Peyer's patch (tissue), 4 donors: ENCODE measurements at regions not wholly inside any gene's neighbourhood (a gene's known extent, or its start where the extent isn't known, plus 50 kb on each side); places are given as distances from the start of the nearest gene placed in this dataset.

Experiments used
- DNase-seq, 3 donors: peaks; one replicate each; pipeline ENCODE4 v3.0.0-alpha.2; 2017 to 2019
- H3K27ac ChIP-seq, 4 donors: fragments of 200-600 bp; sonication (generic); one replicate each; pipeline ENCODE4 v1.5.1; 2016 to 2019
- H3K27me3 ChIP-seq, 2 donors: fragments of 200-600 bp; sonication (generic); one replicate each; pipeline ENCODE4 v1.5.1; 2019
- H3K36me3 ChIP-seq, 3 donors: fragments of 200-600 bp; sonication (generic); one replicate each; pipeline ENCODE4 v1.5.1; 2016 to 2019
- H3K4me1 ChIP-seq, 4 donors: fragments of 200-600 bp; sonication (generic); one replicate each; pipeline ENCODE4 v1.5.1; 2016 to 2019
- H3K4me3 ChIP-seq, 4 donors: fragments of 200-600 bp; sonication (generic); 1 replicate in 3 of 4; 2 replicates in 1 of 4; pipeline ENCODE4 v1.5.1; 2016 to 2019; ENCODE audit warnings: mild to moderate bottlenecking in 1 of 4
- H3K9me3 ChIP-seq, 4 donors: fragments of 200-600 bp; sonication (generic); one replicate each; pipeline ENCODE4 v1.5.1; 2016 to 2019; ENCODE audit warnings: mild to moderate bottlenecking in 1 of 4
- POLR2A ChIP-seq, 2 donors: fragments of 450-650 bp; IDR thresholded peaks; one replicate each; pipeline ENCODE4 v1.5.1; 2017; ENCODE audit warnings: antibody characterized with exemption in 2 of 2, mild to moderate bottlenecking in 2 of 2, moderate library complexity in 2 of 2
- TF ChIP-seq, protein P1 (sequence below), 6 experiments: fragments of 450-650 bp in 4 of 6; fragments of 200-600 bp in 2 of 6; sonication (generic) in 1 of 6; IDR thresholded peaks; one replicate each; pipeline ENCODE4 v1.5.1; 2017 to 2019; ENCODE audit warnings: antibody characterized with exemption in 6 of 6, mild to moderate bottlenecking in 3 of 6, moderate library complexity in 1 of 6

DNA sequence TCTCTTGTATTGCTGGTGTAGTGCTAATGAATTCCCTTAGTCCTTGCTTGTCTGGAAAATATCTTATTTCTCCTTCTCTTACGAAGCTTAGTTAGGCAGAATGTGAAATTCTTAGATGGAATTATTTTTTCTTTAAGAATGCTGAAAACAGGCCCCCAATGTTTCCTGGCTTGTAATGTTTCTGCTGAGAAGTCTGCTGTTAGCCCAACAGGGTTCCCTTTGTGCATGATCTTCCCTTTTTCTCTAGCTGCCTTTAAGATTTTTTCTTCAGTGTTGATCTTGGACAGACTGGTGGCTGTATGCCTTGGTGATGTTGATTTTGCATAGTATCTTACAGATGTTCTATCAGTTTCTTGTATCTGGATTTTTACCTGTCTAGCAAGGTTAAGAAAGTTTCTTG is 191.3 kb upstream of the DMRTA1 start:
- no peaks in the 10 kb centered on the region for H3K36me3 ChIP-seq
- H3K4me3 ChIP-seq: no peak overlapping the region
- H3K27me3 ChIP-seq: no peaks in the 10 kb centered on the region
- H3K9me3 ChIP-seq: peaks cover 0 to 9% (median 4%) of the 10 kb centered on the region in 4 donors
- TF ChIP-seq, protein P1, sequence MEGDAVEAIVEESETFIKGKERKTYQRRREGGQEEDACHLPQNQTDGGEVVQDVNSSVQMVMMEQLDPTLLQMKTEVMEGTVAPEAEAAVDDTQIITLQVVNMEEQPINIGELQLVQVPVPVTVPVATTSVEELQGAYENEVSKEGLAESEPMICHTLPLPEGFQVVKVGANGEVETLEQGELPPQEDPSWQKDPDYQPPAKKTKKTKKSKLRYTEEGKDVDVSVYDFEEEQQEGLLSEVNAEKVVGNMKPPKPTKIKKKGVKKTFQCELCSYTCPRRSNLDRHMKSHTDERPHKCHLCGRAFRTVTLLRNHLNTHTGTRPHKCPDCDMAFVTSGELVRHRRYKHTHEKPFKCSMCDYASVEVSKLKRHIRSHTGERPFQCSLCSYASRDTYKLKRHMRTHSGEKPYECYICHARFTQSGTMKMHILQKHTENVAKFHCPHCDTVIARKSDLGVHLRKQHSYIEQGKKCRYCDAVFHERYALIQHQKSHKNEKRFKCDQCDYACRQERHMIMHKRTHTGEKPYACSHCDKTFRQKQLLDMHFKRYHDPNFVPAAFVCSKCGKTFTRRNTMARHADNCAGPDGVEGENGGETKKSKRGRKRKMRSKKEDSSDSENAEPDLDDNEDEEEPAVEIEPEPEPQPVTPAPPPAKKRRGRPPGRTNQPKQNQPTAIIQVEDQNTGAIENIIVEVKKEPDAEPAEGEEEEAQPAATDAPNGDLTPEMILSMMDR (IDR thresholded peaks at IDR 0.05): no peak
- TF ChIP-seq POLR2A (IDR thresholded peaks at IDR 0.05): no peak
- H3K4me1 ChIP-seq: no peaks in the 10 kb centered on the region
- no peak overlapping the region for H3K27ac ChIP-seq
- DNase-seq: no peak

GRCh38 chr9:22256381-22256780 is 190.2 kb upstream of the DMRTA1 start:
- Histone ChIP-seq H3K36me3 (no peaks in the 10 kb centered on the region), H3K4me1 (no peaks in the 10 kb centered on the region), H3K9me3 (peaks cover 0 to 4% (median 2%) of the 10 kb centered on the region in 4 donors), H3K4me3 (no peak overlapping the region), H3K27ac (no peak overlapping the region), H3K27me3 (no peaks in the 10 kb centered on the region)
- DNase-seq: no peak
- no peak for TF ChIP-seq POLR2A (IDR thresholded peaks at IDR 0.05)
- TF ChIP-seq, protein P1 (IDR thresholded peaks at IDR 0.05): no peak

DNA sequence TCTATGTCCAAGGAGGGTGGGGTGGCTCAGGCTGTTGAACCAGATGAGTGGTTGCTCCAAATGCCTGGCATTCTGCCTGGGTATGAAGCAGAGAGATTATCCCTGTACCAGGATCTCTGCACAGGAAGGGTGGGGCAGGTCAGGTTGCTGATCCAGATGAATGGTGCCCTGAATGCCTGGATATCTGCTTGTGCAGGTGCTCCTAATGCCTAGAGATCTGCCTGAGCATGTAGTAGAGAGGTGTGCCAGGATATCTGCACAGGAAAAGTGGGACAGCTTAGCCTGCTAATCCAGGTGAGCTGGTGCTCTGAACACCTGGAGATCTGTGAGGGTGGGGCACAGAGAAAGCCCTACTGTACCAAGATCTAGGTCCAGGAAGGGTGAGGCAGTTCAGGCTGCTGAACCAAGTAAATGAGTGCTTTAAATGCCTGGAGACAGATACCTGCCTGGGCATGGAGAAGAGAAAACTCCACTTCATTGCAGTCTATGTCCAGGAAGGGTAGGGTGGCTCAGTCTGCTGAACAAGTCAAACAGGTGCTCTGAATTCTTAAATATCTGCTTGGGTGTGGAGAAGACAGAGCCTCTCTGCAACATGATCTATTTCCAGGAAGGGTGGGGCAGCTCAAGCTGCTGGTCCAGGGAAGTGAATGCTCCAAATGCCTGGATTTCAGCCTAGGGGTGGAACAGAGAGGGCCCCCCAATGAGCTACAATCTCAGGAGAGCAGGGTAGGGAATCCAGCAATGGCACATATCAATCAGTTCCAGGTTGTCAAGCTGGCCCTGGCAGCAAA is 189.4 kb upstream of the DMRTA1 start:
- H3K36me3 ChIP-seq: no peaks in the 10 kb centered on the region
- H3K9me3 ChIP-seq: peaks cover 0 to 3% (median 0%) of the 10 kb centered on the region in 4 donors
- no peak for DNase-seq
- H3K27me3 ChIP-seq: no peaks in the 10 kb centered on the region
- no peak overlapping the region for H3K4me3 ChIP-seq
- no peak overlapping the region for H3K27ac ChIP-seq
- TF ChIP-seq, protein P1 (IDR thresholded peaks at IDR 0.05): no peak
- TF ChIP-seq POLR2A (IDR thresholded peaks at IDR 0.05): no peak
- no peaks in the 10 kb centered on the region for H3K4me1 ChIP-seq

- H3K4me1 ChIP-seq: no peaks in the 10 kb centered on the region
- H3K4me3 ChIP-seq: no peak overlapping the region
- H3K9me3 ChIP-seq: no peaks in the 10 kb centered on the region
- no peaks in the 10 kb centered on the region for H3K27me3 ChIP-seq
- no peak overlapping the region for H3K27ac ChIP-seq
- no peaks in the 10 kb centered on the region for H3K36me3 ChIP-seq
- no peak for DNase-seq
- TF ChIP-seq, protein P1 (IDR thresholded peaks at IDR 0.05): no peak
- TF ChIP-seq POLR2A (IDR thresholded peaks at IDR 0.05): no peak
Measured at GRCh38 chr9:22265038-22265437, 181.6 kb upstream of the DMRTA1 start.

DNA sequence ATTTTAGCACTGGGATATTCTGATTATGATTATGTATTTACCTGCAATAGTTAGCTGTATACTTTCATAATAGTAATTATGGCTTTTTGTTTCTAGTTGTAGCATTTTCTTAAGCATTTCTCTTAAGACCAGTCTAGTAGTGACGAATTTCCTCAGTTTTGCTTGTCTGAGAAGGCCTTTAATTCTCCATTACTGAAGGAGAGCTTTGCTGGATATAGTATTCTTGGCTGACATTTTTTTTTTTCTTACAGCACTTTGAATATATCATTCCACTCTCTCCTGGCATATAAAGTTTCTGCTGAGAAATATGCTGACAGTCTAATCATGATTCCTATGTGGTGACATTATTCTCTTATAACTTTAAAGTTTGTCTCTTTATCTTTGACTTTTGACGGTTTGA is 181.1 kb upstream of the DMRTA1 start:
- no peak overlapping the region for H3K4me3 ChIP-seq
- TF ChIP-seq, protein P1 (IDR thresholded peaks at IDR 0.05): no peak
- TF ChIP-seq POLR2A (IDR thresholded peaks at IDR 0.05): no peak
- H3K9me3 ChIP-seq: no peaks in the 10 kb centered on the region
- DNase-seq: no peak
- no peaks in the 10 kb centered on the region for H3K36me3 ChIP-seq
- no peak overlapping the region for H3K27ac ChIP-seq
- H3K4me1 ChIP-seq: no peaks in the 10 kb centered on the region
- H3K27me3 ChIP-seq: no peaks in the 10 kb centered on the region
